GM19328 (cell line): ENCODE measurements at regions not wholly inside any gene's neighbourhood (a gene's known extent, or its start where the extent isn't known, plus 50 kb on each side); places are given as distances from the start of the nearest gene placed in this dataset.
"Not testable (repeated sequence)": the region's sequence is repeated elsewhere in the genome, so short reads cannot be mapped to it uniquely, and the experiment has no call there.

ENCODE experiments used
- ATAC-seq: cut with Tn5 transposase; IDR thresholded peaks from one replicate; pipeline ENCODE4 v1.9.1; 2021; ENCODE audit warnings: mild to moderate bottlenecking, moderate library complexity; ENCODE audit not compliant: unreplicated experiment

DNA sequence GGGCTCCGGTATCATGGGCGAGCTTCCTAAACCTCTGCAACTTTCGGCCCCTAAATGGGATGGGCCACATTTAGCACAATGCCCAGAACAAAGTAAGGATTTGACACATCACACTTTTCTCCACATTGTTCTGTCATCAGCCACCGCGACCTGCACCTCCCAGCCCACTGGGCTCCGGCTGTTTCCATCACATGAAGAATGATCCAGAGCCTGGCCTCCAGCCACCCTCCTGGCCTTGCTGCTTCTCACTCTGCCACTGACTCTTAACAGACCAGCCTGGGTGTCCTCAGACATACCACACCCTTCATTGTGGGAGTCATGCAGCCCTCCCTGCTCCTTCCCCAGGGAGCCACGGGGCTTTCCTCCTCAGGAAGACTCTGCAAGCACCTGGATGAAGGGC, 113.7 kb downstream of the IGLL1 start:
- no peak for ATAC-seq

DNA sequence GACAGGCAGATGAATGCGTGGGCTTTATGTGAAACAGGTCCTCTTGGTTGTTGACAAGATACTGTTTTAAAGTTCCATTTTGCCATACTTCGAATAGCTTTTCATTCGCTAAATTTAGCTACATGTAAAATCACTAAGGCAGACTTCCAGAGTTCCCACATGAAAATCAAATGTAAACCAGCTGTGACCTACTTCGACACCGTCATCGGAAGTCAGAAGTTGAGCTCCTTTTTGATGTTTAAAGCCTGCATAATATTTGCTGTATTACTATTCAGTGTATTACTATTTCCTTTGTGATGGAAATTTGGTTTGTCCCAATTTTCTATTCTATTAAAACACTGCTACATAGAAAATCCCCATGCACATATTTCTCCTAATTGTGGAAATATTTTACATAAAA, 115.3 kb downstream of the IGLL1 start:
- not testable (repeated sequence) for ATAC-seq

DNA sequence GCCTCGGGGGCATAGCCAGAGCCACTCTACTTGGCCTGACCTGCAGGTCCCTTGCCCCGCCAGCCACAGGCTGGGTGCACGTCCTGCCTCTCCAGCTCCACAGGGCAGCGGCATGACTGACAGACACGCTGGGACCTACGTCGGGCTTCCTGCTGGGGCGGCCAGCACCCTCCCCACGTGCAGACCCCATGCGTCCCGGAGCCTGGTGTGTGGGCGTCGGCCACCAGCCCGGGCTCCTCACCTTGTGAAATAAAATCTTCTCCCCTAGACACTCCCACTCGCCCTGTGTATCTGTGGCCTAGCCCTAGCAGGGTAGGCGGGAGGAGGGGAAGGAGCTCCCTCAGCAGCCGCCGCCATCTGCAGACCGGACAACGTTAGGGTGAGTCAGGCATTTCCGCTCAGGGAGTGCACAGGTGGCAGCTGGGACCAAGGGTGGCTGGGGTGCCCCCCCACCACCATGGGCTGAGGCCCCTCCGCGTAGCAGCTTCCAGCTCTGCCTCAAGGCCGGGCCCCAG, 119.5 kb downstream of the IGLL1 start:
- not testable (repeated sequence) for ATAC-seq

DNA sequence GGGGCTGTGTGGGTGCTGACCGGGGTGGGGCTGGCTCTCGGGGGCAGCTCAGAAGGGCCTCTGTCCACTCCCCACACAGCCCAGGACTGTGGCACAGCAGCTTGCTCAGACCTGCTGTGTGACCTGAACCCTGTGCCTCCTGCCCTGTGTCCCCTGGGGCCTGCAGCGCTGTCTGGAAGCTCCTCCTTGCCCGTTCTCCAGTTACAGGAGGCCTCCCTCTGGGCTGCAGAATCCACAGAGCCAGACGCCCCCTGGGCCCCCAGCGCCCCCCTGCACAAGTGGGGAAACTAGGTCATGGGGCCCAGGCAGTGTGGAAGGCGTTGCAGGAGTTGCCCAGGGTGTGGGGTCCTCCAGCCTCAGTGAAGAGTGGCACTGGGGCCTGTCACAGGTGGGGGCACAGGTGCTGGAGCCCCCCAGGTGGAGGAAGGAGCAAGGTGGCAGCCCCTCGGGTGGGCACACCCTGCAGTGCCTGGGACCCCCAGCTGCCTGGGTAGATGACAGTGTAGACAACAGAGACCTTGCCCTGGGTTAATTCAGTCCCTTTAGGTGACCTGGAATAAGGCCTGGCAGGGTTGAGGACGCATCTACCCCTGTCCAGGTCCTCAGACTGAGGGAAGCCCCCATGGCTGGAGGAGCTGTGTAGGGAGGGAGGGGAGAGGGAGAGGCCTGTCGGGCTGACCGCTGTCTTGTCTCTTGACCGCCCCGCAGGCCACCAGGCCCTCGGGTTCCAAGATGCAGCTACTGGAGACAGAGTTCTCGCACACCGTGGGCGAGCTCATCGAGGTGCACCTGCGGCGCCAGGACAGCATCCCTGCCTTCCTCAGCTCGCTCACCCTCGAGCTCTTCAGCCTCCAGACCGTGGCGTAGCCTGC, 120.2 kb downstream of the IGLL1 start:
- not testable (repeated sequence) for ATAC-seq

DNA sequence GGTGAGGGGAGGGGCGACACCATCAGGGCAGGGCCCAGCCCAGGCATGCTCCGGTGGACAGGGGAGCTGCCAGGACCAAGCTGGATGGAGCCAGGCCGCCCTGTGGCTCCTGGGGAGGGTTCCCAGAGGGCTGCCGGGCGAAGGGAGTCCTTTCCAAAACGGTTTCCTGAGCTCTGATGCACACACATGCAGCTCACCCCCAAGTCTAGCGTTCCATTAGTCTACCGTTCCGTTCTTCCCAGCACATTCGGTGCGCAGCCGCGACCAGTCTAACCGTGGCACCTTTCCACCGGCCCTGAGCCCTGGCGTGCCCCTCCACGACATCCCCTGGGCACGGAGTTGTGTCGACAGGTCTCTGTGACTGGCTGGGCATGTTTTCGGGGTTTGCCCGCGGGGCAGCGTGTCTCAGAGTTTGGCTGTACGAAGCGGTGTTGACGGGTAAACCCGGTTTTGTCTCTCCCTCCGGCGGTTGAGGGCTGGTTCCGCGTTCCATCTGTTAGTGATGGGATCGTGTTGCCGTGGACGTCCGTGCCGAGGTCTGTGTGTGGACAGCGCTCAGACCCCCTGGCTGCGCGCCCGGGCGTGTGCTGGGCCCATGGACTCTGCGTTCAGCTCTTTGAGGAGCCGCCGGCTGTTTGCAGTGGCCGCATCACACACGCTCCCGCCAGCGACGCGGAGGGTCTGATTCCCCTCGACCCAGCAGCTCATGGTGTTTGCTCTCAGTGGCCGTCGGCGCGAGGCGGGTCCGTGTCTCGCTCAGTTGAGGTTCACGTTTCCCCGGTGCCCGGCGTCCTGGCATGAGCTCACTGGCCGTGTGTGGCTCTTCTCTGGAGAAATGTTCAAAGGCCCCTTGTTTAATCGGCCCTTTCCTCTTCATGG, 121.2 kb downstream of the IGLL1 start:
- ATAC-seq, result no peak

DNA sequence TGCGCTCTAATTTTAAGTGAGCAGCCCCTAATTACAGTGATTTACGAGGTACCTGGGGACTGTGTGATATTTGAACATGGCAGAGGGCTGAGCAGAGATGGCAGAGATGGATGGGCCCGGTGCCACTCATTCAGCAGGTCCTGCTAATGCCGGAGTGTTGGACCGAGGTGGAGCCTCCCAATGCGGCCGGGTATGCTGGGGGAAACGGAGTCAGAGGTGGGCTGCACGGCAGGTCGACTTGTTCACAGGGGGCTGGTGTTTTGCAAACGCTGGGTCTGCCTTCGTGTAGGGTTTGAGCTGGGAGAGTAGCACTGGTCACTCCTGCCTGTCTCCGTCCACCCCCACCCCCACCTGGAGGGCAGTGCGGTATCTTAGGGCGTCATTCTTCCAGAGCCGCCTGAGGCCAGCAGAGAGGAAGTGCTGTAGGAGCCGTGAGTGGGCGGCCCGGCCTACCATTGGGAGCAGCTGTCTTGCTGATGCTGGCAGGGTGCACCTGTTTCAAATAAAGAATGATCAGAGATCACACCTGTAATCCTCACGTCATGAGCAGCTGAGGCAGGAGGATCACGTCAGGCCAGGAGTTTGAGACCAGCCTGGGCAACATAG, 122.6 kb downstream of the IGLL1 start:
- no peak for ATAC-seq

DNA sequence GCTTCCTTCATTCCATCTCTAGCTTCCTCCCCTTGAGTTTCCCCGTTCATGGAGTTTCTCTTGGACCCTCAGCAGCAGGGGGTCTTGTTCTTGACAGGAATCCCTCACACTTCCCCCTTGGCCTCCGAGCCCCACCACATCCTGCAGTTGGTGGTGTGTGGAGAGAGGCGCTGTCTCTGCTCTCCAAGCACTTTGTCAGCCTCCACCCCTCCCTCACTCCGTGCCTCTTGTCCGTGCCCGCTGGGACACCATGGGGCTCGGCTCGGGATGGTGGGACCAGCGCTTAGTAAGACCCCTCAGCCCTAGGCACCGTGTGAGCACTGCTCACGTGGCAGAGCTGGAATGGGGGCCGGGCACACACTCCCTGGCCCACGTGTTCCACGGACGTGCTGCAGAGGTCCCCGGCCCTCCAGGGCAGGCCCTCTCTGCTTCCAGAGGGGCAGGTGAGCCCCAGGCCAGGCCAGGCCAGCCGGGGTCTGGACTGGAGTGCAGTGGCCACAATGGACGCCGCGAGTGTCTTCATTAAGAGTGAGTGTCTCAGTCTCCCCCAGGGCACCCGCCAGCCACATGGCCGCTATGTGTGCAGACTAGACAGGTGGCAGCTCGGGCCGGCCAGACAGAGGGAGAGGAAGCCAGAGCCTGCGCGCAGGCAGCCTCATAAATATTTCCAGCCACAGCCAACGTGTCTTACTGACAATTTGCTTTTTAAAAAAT, 123.3 kb downstream of the IGLL1 start:
- not testable (repeated sequence) for ATAC-seq

DNA sequence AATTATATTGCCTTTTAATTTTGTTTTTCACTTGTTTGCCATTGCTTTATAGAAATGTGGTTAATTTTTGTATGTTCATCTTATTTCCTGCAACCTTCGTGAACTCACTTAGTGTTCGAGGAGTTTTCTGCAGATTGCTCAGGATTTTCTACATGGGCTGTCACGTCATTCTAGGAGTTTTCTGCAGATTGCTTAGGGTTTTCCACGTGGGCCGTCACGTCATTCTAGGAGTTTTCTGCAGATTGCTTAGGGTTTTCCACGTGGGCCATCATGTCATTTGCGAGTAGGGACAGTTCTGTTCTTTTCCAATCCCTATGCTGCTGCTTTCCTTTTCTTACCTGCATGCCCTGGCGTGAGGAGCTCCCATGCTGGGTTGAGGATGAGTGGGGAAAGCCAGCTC, 125.7 kb downstream of the IGLL1 start:
- ATAC-seq, result not testable (repeated sequence)

DNA sequence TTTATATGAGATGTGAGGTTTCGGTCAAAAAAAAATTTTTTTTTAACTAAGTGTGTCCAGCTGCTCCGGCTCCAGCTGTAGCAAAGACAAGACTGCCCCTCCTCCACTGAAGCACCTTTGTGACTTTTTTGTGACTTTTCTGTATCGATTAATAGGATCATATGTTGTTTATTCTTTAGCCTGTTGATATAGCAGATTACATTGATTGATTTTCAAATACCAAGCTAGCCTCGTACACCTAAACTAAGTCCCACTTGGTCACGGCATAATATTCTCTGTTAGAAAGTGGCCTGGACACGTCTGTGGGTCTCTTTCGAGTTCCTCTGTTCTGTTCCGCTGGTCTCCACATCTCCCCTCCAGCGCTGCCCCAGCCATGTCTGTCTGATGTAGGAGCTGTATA, 126.8 kb downstream of the IGLL1 start:
- ATAC-seq, result no peak

DNA sequence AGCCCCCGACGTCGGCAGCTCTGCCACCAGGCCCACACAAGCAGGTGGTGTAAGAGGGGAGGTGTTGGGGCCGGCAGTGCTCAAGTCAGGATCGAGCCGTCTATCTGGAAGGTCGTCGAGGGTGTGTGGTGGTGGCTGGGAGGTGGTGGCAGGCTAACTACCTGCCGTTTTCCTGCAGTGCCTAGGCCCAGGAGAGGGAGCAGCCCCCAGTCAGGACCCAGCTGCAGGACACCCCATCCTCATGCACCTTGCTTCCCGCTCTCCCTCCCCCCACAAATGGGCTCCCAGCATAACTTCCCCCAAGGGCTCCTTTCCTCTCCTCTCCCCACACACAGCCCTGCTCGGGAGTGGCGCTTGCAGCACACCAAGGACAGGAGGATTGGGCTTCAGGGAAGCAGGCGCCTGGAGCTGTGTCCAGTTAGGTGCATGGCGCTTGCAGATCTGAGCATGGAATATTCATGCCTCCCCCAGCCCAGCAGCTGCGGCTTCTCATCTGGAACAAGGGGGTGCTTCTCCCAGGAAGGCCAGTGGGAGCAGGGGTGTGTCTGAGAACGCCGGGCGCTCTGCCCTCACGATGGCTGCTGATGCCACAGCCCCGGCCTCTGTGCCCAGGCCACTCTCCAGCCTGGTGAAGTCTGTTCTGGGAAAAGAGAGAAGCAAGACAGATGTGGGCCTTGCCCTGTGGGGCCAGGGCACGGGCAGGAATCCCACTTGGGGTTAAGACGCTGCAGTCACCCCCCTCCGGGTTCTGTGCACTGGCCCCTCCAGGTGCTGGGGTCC, 127.7 kb downstream of the IGLL1 start:
- no peak for ATAC-seq

DNA sequence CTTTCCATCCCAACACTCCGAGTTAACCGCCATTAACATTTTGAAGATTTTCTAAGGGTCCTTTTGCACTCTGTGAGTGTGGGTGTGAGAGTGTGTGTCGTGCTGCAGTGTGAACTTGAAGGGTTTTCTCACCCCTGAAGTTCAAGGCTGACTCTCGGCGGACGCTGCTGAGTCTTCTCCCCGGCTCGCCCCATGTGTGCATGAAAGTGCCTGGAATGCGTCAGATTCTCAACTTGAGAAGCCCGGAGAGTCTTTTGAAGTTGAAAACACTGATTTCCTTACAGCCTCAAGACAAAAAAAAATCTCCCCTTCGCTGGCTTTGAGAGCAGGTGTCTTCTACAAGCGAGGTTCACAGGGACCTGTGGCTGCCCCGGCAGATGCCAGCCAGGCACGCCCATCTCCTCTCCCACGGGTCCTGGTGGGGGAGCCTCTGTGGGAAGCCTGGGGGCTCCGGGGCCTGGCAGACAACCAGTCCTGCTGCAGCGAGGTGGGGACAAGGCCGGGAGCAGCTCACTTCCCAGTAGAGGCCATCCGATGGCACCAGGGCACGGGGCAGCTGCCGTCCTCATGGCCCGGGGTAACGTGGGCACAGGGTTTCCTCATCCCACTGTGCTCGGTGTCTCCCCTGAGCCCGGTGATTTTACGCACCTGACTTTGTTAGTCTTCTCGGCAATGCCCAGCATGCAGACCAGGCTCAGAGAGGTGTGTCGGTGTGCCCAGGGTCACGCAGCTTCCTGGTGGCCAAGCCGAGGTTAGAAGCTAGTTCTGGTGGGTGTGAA, 128.4 kb downstream of the IGLL1 start:
- ATAC-seq, result not testable (repeated sequence)

DNA sequence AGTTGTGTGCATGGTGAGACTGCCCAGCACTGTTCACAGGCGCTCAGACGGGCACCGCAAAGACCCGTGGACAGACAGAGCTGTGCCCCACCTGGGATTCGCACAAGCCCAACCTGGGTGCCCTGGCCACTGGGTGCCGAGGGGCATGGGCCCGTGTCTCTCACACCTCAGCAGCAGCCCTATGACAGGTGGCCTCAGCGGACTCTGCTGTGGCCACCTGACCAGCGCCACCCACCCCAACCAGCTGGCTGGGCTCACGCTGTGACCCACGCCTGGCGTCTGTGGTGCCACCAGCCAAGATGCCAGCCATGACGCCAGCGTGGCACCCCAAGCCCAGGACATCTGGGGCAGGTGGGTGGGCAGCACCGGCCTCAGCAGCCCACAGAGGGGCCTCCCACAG, 129.3 kb downstream of the IGLL1 start:
- not testable (repeated sequence) for ATAC-seq

DNA sequence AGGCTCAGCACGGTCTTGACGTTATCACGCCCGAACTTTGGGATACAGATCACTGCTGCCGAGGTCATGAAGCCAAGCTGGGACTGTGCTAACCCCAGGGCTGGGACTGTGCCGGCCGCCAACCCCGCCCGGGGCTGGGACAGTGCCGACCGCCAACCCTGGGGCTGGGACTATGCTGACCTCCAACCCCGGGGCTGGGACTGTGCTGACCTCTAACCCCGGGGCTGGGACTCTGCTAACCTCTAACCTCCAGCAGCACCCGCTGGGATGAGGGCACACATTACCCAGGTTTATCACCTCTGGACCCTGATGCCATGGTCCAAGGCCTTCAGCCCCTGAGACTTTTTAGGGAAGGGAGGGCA, 129.7 kb downstream of the IGLL1 start:
- no peak for ATAC-seq

DNA sequence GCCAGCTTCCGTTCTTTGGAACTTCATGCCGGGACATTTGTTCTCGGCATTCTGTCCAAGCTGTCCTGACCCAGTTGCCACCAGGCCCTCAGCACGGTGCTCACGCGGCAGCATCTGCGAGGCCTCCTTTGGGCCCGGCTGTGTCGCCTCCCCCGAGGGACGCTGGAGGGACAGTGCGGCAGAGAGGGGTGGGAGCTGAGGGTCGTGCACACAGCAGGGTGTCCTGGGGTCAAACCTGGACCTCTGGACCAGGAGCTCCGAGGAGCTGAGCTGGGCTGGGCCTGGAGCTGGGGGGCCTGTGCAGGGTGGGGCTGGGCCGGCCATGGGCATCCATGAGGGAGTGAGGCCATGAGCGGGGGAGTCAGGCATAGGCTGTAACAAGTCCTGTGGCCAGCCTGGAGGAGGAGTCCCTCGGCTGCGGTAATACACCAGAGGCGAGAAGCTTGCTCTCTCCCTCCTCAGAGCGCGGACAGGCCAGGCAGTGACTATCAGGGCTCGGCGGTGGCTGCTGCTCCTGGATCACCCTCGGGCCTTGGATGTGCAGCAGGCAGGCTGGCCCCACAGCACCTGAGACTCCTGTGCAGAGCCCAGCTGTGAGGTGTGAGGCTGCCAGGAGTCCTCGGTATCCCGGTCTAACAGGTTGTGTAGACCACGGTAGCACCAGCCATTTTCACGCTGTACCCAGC, 130.2 kb downstream of the IGLL1 start:
- ATAC-seq, result not testable (repeated sequence)

DNA sequence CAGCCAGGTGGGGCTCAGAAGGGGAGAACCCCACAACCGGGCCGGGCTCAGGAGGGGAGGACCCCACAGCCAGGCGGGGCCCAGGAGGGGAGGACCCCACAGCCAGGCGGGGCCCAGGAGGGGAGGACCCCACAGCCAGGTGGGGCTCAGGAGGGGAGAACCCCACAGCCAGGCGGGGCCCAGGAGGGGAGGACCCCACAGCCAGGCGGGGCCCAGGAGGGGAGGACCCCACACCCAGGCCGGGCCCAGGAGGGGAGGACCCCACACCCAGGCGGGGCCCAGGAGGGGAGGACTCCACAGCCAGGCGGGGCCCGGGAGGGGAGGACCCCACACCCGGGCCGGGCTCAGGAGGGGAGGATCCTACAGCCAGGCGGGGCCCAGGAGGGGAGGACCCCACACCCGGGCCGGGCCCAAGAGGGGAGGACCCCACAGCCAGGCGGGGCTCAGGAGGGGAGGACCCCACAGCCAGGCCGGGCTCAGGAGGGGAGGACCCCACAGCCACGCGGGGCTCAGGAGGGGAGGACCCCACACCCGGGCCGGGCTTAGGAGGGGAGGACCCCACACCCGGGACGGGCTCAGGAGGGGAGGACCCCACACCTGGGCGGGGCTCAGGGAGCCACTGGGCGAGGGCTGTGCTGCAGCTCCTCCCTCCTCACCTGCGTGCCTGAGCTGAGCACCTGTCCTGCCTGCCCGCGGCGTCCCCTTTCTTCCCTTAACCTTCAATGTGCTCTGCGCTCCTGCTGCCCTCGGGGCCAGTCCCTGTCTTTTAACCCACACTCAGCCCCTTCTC, 131.4 kb downstream of the IGLL1 start:
- not testable (repeated sequence) for ATAC-seq

DNA sequence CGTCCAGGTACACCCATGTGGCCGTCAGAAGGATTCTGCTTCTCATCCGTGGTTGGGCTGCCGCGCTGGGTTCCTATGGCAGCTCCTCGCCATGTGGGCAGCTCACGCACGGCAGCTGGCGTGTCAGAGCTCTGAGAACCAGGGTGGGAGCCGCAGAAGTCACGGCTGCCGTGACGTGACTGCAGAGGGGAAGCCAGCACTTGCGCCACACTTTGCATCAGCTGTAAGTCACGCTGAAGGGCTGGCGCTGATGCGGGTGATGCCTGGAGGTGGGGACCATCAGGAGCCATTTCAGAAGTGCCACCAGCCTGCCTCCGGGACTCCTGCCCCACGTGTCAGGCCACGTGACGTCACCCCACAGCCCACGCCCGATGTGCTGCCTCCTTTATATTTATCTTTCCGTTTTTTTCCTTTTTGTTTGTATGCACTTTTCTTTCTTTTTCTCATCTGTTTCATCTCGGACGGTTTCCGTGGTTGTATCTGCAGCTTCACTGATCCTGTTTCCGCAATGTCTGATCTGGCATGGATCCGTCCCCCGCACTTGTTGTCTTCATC, 133.2 kb downstream of the IGLL1 start:
- no peak for ATAC-seq

DNA sequence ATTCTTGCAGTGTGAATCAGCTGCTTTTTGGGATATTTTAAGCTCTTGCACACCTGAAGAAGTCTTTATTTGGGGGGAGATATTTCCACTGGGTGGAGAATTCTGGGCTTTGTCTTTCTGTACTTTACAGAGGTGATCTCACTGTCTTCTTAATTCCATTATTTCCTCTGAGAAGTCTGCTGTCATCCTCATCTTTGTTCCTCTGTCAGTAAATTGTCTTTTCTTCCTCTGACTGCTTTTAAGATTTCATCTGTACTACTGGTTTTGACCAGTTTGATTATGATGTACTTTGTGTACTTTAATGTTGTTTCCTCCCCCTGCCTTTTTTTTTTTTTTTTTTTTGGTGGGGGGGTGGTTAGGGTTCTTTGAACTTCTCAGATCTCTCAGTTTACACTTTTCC, 133.9 kb downstream of the IGLL1 start:
- ATAC-seq, result not testable (repeated sequence)
